H54 (cell line): ENCODE measurements at regions not wholly inside any gene's neighbourhood (a gene's known extent, or its start where the extent isn't known, plus 50 kb on each side); places are given as distances from the start of the nearest gene placed in this dataset.

Source experiments
- DNase-seq: peaks from one replicate; pipeline ENCODE4 v3.0.0; 2011; ENCODE audit warnings: low spot score, mixed read lengths; ENCODE audit not compliant: insufficient read length
- FAIRE-seq: peaks from 3 replicates; lab custom pipeline; 2011; peaks lifted over from hg19 to GRCh38; lab: Jason Lieb, UNC
- POLR2A ChIP-seq: IDR thresholded peaks from 2 replicates; pipeline ENCODE4 v1.6.1; 2011; ENCODE audit warnings: low read depth, mild to moderate bottlenecking, low read length

DNA sequence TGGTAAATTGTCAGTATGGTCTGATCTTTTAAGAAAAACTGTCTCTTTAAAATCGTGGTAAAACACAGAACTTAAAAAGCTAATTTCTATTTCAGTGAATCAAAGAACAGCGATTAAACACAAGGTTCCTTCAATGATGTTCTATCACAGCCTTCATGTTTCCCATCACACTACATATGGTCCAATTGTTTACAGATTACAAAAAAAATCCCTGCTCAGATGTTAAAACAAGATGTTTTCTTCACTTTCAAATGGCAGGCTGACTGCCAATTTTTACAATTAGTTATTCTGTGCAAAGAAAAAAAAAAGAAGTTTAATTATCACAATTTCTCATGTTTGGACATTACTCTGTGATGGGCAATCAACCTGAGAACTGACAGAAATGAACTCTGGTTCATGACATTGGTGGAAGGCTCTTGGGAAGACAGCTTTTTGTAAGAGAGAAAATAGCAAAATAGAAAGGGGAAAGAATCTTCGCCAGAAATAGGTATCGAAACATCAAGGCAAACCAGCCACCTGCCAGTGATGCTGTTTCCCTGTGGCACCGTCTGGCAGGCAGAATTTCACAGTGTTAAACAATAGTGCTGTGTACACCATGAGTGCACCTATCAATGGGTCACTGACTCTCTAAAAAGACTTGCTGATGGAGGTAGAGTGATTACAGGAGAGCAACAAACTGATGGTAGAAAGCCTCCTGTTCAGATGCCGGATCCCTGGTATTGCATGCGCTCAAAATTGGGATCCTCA lies 1020.0 kb upstream of the ARRDC3 start:
- TF ChIP-seq POLR2A = no peak
- no peak for FAIRE-seq
- no peak for DNase-seq

DNA sequence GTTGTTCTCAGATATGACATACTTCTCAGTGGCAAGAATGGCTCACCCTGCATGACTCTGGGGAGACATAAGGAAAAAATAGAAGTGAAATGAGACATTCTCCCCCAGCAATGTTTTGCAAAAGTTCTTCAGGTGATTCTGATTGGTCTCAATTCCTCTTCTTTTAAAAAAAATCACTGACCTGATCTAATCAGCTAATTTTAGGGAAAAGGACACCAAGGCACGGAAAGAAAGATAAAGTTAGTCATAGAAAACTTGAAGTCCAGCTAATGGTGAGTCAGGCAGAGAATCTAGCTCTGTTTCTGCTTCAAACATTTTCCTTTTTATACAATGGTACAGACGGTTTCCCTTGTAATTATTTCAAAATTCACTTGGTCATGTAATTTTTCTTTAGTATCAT lies 1018.9 kb upstream of the ARRDC3 start:
- no peak for DNase-seq

DNA sequence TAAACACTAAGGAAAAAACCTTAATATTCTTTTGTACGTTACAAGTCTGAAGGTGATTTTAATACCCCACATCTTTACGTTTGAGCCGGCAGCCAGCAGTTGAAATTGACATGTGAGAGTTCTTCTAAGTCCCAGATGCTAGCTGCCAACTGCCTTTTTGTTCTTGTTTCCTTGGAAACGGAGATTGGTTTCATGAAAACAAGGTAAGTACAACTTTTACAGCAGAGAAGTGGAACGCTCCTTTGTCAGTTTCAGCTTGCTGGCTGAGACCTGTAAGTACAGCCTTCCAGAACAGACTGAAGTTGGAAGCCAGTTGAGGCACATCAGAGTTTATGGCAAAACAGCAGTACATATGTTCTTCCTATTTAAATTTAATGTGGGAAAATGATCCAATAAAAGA lies 1018.4 kb upstream of the ARRDC3 start:
- DNase-seq = no peak

More for the DNA sequence above, 1018.9 kb upstream of the ARRDC3 start:
- no peak for FAIRE-seq
- TF ChIP-seq POLR2A = no peak

DNA sequence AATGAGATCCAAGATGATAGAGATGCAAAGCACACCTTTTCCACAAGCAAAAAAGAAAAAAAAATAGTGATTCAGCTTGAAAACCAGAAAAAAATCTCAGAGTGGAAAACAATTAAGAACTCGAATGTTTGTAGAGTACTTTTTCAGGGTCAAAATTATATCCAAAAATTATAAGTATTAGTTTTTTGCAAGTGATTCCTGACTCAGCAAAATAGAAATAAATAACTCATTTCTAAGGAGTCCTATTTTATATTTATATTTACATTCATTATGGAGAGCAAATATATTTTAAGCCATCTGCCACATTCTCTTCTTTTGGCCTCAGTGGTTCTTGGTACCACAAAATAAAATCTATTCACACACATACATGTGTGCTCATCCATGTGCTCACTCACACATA lies 1011.8 kb upstream of the ARRDC3 start:
- no peak for DNase-seq
- no peak for TF ChIP-seq POLR2A
- no peak for FAIRE-seq

More for the DNA sequence above, 1018.4 kb upstream of the ARRDC3 start:
- no peak for FAIRE-seq
- no peak for TF ChIP-seq POLR2A

DNA sequence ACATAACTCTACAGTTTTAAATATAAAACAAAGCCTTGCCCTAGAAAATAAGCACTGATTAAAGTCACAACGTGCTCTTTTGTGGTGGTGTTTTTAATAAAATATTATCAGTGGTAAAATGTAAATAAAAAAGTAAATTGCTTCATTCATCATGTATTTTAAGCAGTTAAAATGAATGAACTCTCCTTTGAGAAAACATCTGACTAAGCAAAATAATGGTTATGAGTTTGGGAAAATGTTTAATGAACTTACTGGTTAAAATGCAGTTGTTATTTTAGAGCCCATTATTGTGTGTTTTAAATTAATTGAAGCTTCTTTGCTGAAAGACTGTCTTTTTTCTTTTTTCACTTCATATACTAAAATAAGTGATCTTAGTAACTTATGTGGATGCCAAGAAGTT lies 1007.5 kb upstream of the ARRDC3 start:
- DNase-seq (no peak), FAIRE-seq (no peak)
- no peak for TF ChIP-seq POLR2A

DNA sequence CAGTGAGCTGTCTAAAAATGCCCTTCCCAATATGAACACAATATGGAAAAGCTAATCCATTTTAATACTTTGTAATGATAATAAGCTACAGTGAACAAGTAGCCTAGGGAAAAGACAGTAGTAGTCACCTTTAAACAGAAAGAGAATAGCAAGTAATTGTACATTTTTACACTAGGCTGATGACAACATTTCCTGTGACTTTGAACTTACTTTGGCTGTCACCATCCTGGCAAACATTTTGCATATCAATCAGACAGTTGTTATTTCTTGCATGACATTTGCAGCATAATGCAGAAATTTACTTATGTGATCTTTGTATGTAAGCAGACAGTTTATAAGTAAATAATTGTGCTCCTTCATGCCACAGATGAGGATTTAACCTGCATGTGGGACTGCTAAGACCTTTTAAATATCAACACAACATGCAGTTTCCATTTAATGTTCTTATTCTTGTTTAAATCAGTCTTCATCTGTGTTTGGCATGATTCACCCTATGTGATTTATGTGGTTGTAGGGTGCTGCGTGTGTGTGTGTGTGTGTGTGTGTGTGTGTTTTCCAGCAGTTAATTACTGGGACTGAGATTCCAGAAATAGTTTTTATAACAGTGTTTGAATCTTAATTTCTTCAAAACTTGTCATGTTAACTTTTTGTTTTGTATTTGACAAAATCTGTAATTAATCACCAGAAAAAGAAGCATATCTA lies 997.1 kb upstream of the ARRDC3 start:
- no peak for TF ChIP-seq POLR2A
- no peak for DNase-seq
- FAIRE-seq = peak; percentile 82

DNA sequence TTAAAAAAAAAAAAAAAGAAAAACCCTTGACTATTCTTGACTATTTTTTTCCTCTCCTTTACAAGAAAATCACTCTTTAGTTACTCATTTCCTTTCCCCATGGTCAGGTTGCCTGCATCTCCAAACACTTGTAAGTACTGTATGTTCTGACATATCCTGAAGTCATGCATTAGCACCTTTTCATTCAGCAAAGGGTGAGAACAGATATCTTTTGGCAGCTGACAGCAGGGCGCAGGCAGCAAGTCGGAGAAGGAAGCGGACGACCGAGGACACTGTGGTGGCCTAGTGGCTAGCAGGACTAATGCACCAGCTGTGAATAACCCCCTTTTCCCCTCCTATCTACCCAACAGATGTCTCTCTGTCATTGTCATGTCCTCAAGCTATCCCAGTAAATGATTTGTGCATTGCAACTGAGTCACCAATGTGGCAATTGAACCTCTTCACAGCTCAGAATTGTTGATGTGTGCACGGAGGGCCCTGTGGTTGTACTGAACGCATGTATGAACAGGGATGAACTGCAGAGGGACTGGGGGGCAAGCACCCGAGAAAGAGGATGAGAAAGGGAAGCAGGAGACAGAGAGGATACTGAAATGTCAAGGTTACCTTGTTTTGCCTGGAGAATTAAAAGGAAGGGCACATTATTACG lies 996.0 kb upstream of the ARRDC3 start:
- TF ChIP-seq POLR2A = no peak
- FAIRE-seq = peak; percentile 58
- DNase-seq = no peak

DNA sequence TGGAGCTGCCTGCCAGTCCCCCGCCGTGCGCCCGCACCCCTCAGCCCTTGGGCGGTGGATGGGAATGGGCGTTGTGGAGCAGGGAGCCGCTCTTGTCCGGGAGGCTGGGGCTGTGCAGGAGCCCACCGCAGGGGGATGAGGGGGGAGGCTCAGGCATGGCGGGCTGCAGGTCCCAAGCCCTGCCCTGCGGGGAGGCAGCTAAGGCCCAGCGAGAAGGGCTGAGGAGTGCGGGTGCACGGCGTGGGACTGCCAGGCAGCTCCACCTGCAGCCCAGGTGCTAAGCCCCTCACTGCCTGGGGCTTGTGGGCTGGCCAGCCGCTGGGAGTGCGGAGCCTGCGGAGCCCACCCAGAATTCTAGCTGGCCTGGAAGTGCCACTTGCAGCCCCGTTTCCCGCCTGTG lies 991.7 kb upstream of the ARRDC3 start:
- no peak for DNase-seq
- no peak for FAIRE-seq
- no peak for TF ChIP-seq POLR2A

DNA sequence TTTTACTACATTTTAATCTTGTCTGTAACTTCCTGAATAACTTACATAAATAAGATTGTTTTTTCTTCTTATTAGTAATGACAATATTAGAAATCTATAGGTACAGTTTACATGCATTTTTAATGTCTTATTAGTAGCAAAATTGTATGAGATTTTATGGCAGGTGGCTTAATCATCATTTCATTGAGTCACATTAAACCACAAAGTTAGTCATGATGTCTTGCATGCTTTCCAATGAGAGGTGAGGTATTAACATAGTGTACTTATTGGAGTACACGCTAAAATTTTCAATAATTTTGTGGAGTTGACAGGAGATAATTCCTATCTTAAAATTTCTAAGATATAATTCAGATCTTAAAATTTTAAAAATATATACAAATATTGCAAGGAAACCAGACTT lies 989.6 kb upstream of the ARRDC3 start:
- no peak for DNase-seq
- peak; percentile 85 for FAIRE-seq
- TF ChIP-seq POLR2A = no peak

DNA sequence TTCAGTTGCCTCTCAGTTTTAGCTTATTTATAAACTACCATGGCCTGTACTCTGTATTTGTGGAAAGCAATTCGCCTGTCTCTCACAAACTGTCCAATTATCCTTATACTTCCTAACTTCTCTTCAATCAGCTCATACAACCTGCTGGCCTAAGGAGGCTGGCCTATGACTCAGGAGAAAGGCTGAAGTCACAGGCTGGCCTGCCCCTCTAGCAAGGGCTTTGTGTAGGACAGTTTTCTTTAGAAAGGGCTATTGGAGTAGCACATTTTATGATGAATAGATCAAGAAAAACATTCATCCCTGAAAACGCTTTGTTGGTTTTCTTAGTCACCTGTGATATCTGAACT lies 988.7 kb upstream of the ARRDC3 start:
- DNase-seq (peak; percentile 5), FAIRE-seq (peak; percentile 95)
- no peak for TF ChIP-seq POLR2A

DNA sequence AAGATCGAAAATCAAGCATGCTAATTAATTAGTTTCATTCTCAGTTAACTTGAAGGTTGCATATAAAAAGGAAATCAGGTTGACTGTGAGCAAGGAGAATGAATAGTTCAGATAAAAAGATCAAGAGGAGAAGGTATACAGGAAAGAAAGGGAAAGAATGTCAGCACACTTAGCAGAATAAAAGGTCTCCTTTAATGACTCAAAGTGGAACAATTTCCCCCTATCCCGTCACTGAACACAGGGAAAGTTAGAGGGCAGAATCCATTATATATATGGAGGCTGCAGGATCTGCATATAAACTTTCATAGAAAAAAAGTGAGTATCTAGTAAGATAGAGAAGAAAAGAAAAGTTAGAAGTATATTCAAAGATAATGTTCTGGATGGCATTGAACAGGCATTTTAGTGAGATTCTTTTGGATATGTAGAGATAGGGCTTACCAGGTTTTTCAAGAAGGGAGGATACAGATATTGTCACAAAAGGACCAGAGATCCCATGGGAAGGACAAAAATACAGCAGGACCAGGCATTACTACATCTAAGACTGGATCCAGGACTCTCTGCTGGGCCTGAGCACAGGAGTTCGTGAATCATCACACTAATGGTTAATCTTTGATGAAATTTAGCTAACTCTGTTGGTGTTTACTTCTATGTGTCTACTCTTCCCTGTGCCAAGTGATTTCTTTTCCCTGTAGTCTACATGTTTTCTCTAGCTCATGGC lies 988.2 kb upstream of the ARRDC3 start:
- no peak for TF ChIP-seq POLR2A
- DNase-seq (no peak), FAIRE-seq (peak; percentile 60)

DNA sequence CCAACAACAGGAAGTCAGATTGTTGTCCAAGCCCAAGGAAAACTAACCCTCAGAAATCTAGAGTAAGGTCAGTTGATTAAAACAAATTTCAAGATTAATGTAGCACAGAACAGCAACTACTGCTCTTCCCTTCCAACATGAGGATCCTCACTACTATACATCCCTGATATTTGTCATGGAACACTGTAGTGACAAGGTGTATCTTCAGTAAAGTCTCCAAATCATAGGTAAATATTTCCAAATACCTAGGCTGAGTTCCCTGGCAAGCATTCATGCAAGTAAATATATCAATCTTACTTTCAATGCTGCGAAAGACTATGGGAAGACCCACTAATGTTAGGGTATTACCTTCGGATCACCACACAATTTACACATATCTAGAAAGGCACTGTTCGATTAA lies 986.9 kb upstream of the ARRDC3 start:
- FAIRE-seq (no peak), DNase-seq (no peak)
- no peak for TF ChIP-seq POLR2A

DNA sequence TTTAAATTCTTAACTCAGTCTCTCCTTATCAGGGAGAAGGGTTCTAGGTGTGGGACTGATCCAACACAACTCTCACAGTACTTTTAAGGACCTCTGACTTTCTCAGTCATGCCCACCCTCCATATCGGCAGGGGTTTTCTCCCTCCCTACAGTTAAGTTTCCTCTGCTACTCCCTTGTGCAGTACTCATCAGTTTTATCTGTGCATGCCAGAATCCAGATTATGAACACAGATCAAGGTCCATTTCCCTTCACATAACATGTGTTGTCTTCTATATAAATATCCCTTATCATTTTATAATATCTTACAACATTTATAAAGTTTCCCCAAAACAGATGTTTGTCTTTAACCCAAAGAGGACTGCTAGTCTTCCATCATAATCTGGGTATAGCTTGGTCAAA lies 986.5 kb upstream of the ARRDC3 start:
- DNase-seq = no peak
- FAIRE-seq = no peak

DNA sequence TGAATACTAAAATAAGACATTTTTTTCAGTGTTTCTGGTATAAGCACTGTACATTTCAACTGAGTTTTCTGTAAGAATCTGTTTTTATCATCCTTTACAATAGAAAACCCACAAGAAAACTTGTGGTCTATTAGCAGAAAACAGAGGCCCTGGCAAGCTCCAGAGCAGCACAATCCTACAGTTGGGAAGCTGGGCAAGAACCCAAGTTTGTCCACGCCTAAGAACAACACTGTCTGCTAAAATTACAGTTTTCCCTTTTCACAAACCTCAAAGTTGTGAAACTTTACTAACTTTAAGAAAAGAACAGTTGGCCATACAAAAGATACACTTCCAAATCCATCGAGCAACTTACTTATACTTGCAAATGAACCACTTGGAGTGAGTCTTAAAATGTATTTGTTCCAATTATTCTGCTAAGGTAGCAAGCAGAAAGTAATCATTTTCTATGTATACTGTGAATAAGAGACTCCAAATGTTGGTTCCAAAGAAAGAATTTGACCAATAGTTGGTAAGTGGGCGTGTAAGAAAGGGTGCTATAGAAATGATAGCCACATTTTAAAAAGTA lies 982.0 kb upstream of the ARRDC3 start:
- DNase-seq (no peak), FAIRE-seq (no peak)
- TF ChIP-seq POLR2A = no peak

More for the DNA sequence above, 986.5 kb upstream of the ARRDC3 start:
- no peak for TF ChIP-seq POLR2A
